Bone marrow (tissue), 2 donors: ENCODE measurements at regions not wholly inside any gene's neighbourhood (a gene's known extent, or its start where the extent isn't known, plus 50 kb on each side); places are given as distances from the start of the nearest gene placed in this dataset.
"Not testable (repeated sequence)": the region's sequence is repeated elsewhere in the genome, so short reads cannot be mapped to it uniquely, and the experiment has no call there.

ENCODE experiments used
- DNase-seq, 2 donors: peaks; one replicate each; lab custom pipeline; 2025; lab: John Stamatoyannopoulos, UW

DNA sequence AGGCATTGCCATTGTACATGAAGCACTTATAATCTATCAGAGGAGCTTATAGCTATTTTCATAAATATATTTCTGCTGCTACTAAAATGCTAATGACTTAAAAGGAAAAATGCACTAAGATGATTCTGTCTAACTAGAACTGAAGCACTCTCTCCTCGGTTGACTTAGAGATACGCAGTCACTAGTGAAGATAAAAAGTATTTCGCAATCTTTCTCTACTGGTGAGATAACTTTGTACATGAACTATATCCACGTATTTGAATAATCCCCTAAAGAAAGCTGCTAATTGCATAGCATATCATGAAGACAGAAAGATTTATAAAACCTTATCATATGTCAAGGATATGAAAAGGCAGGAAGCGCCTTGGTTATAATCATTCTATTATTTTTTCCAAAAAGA, 658.1 kb upstream of the PRMT6 start:
- DNase-seq, result no peak

GRCh38 chr1:106406114-106406513, 650.4 kb upstream of the PRMT6 start:
- DNase-seq, result no peak

GRCh38 chr1:106412321-106412720, 644.2 kb upstream of the PRMT6 start:
- not testable (repeated sequence) for DNase-seq

GRCh38 chr1:106435269-106435668, 621.2 kb upstream of the PRMT6 start:
- no peak for DNase-seq

- no peak for DNase-seq
Measured at GRCh38 chr1:106439475-106439874, 617.0 kb upstream of the PRMT6 start.

GRCh38 chr1:106447466-106447865, 609.0 kb upstream of the PRMT6 start:
- DNase-seq, result no peak

GRCh38 chr1:106456832-106457231, 599.6 kb upstream of the PRMT6 start:
- DNase-seq, result no peak

DNA sequence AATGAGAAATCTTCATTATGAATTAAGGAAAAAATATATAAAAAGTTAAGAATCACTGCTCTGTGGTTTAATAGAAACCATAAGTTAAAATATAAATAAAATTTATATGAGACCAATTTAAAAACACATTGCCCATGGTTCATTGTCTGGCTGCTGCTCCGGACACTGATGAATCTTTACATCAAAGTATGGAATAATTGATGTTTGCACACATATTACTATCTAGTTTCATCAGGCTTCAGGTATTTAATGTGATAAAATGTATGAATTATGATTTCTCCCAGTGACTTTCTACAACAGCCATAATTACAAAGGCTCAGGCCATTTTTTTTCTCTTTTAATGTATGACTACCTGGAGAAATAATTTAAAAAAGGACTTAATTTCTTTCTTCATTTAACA, 599.1 kb upstream of the PRMT6 start:
- no peak for DNase-seq

- no peak for DNase-seq
Measured at GRCh38 chr1:106458866-106459265, 597.6 kb upstream of the PRMT6 start.

DNA sequence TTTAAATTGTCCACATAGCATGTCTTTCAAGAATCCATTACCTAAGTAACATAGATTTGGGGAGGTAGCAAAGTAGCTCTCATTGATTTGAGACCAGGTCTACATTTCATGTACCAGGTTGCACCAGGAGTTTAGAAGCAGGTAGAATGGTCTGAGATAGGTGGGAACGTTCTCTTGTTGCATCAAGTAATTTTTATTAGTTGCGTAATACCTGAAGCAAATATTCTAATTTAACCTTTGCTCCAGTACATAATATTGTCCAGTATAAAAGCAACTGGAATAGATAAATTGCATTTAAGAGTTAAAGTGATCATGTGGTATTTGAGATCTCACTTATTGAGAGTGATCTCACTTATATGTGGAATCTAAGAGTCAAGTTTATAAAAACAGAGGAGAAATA, 597.1 kb upstream of the PRMT6 start:
- no peak for DNase-seq

DNA sequence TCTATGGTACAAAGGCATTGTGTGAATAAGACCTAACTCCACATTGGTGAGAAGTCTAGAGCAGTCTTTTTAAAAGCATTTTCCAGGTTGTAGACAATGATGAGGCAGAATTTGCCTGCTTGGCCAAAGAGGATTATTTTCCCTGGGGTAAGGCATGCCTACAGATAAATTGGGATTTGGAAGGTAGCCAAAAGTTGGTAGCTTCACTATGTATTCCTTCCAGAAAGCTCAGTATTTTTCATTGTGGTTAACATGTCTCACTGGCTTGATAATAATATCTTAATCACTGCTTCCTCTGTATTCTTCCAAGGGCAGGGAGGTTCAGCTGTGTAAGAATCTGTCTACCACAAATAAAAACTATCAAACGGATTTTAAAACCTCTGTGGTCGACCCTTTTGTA, 590.8 kb upstream of the PRMT6 start:
- no peak for DNase-seq

DNA sequence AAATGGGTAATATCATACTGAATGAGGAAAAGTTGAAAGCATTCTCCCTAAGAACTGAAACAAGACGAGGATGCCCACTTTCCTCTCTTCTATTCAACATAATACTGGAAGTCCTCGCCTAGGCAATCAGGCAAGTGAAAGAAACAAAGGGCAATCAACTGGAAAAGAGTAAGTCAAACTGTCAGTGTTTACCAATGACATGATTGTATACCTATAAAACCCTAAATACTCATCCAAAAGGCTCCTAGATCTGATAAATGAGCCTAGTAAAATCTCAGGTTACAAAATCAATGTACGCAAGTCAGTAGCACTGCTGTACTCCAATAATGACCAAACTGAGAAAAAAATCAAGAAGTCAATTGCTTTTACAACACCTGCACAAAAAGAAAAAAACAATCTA, 575.8 kb upstream of the PRMT6 start:
- DNase-seq, result no peak

- DNase-seq, result no peak
Measured at GRCh38 chr1:106492880-106493279, 563.6 kb upstream of the PRMT6 start.

GRCh38 chr1:106494646-106495045, 561.8 kb upstream of the PRMT6 start:
- DNase-seq, result no peak

DNA sequence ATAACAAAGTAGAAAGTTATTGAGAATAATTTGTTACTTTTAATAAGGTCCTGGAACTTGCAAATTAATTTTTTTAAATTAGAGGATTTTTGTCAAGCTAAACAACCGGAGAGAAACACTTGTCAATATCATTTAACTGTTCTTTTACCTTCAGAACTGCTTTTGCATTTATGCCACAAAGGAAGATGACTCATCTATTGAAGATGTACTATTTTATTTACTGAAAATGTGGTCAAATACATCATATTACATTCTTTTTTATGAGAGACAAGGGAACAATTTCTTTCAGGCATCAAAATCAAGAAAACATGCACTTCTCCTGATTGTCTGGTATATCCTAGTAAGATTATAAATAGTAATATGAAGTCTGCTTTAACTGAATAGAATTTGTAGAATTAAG, 558.2 kb upstream of the PRMT6 start:
- DNase-seq, result no peak

DNA sequence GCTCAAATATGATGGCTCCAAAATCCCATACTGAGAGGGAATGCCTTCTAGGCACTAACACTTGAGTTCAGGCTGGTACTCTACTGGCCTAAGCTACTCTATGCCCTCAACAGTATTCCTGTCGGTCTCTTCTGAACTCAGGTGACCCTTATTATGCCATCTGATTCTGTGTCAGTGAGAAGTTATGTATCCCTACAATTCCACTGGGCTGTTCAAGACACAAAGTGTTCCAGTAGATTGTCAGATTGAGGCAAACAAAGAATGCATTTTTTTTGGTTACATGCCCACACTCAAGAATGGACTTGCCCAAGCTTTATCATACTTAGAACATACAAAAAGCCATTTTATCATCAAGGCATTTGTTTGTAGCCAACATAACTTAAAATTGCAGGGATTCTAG, 553.8 kb upstream of the PRMT6 start:
- DNase-seq, result no peak

- no peak for DNase-seq
Measured at GRCh38 chr1:106515375-106515774, 541.1 kb upstream of the PRMT6 start.

GRCh38 chr1:106517224-106517623, 539.2 kb upstream of the PRMT6 start:
- DNase-seq, result no peak

- no peak for DNase-seq
Measured at GRCh38 chr1:106523497-106523896, 533.0 kb upstream of the PRMT6 start.

- DNase-seq, result no peak
Measured at GRCh38 chr1:106524631-106525030, 531.8 kb upstream of the PRMT6 start.

- no peak for DNase-seq
Measured at GRCh38 chr1:106526650-106527049, 529.8 kb upstream of the PRMT6 start.

DNA sequence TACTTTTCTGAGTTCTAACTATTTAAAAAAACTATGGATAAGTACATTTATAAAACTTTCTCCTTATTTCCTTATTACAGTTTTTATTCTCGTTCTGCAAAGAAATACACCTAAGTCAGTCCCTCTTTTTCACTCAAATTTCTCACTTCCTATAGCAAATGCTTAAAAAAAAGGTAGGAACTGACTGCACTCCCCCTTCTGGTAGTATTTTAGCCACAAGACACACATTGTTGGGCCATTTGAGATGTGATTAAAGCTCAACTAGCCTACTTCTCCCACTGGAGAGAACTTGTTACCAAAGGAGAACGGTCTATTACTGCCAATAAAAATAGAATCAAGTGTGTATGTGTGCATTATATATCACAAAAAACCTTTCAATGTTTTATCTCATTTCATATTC, 521.9 kb upstream of the PRMT6 start:
- DNase-seq, result no peak

DNA sequence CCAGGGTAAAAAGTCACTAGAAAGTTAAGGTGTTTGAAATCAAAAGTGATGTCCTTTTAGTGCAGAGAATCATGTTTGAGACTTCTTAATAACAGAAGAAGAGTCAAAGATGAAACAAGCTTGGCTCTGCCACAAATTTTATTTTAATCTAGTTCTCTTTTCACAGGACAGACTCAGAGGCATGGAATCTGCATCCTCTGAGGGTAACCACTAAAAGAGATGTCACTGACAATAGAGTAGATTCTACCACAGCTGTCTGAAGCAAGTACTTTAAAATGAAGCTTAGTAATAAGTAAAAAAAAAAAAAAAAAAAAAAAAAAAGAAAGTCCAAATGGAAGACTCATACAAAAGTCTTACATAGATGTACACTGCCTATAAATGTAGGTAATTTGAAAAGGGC, 519.7 kb upstream of the PRMT6 start:
- DNase-seq, result no peak

DNA sequence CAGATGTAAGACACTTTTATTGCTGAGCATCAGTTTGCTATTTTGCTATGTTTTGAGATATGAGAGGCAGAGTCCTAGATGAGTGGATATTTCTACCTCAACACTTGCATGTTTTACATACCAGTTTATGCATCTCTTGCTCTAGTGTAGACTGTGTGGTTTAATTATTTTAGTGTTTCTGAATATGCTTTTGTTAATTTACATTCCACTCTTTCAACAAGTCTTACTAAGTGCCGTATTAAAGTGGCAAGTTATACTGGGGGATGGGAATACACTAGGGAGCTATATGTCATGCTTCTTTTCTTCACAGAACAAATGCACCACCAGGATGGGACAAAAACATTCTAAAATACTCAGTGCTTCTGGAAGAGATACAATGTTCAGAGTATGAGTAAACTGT, 507.7 kb upstream of the PRMT6 start:
- no peak for DNase-seq

GRCh38 chr1:106554294-106554693, 502.2 kb upstream of the PRMT6 start:
- DNase-seq, result no peak
